ENCODE measurements at regions not wholly inside any gene's neighbourhood (a gene's known extent, or its start where the extent isn't known, plus 50 kb on each side); places are given as distances from the start of the nearest gene placed in this dataset.

GRCh38 chr5:10124287-10124686, 125.4 kb downstream of the ATPSCKMT start:
- TF ChIP-seq CTCF (conservative IDR thresholded peaks at IDR 0.05) (no peak), EZH2 (IDR thresholded peaks at IDR 0.05; ENCODE audit: low read depth) (no peak)
